GM12891 (cell line): ENCODE measurements at regions not wholly inside any gene's neighbourhood (a gene's known extent, or its start where the extent isn't known, plus 50 kb on each side); places are given as distances from the start of the nearest gene placed in this dataset.

Source experiments
- DNase-seq: peaks from one replicate; pipeline ENCODE4 v3.0.0; 2011; ENCODE audit warnings: low spot score; ENCODE audit not compliant: insufficient read length
- FAIRE-seq: peaks from 2 replicates; lab custom pipeline; 2011; peaks lifted over from hg19 to GRCh38; lab: Jason Lieb, UNC
- PAX5 ChIP-seq: IDR thresholded peaks from 2 replicates; pipeline ENCODE4 v1.6.1; 2011; ENCODE audit warnings: low read length, moderate library complexity, mild to moderate bottlenecking; ENCODE audit not compliant: insufficient read depth, severe bottlenecking
- POLR2A ChIP-seq: IDR thresholded peaks from 2 replicates; pipeline ENCODE4 v1.6.1; 2011; ENCODE audit warnings: low read depth, low read length, control low read depth
- POLR2AphosphoS5 ChIP-seq: IDR thresholded peaks from 2 replicates; pipeline ENCODE4 v1.6.1; 2011; ENCODE audit warnings: low read depth, low read length, control low read depth
- POU2F2 ChIP-seq: IDR thresholded peaks from 2 replicates; pipeline ENCODE4 v1.6.1; 2011; ENCODE audit warnings: low read depth, mild to moderate bottlenecking, control low read depth, low read length, moderate library complexity
- SPI1 ChIP-seq: IDR thresholded peaks from 2 replicates; pipeline ENCODE4 v1.6.1; 2011; ENCODE audit warnings: low read depth, low read length, control low read depth
- TAF1 ChIP-seq: IDR thresholded peaks from 2 replicates; pipeline ENCODE4 v1.6.1; 2011; ENCODE audit warnings: low read depth, low read length, control low read depth

DNA sequence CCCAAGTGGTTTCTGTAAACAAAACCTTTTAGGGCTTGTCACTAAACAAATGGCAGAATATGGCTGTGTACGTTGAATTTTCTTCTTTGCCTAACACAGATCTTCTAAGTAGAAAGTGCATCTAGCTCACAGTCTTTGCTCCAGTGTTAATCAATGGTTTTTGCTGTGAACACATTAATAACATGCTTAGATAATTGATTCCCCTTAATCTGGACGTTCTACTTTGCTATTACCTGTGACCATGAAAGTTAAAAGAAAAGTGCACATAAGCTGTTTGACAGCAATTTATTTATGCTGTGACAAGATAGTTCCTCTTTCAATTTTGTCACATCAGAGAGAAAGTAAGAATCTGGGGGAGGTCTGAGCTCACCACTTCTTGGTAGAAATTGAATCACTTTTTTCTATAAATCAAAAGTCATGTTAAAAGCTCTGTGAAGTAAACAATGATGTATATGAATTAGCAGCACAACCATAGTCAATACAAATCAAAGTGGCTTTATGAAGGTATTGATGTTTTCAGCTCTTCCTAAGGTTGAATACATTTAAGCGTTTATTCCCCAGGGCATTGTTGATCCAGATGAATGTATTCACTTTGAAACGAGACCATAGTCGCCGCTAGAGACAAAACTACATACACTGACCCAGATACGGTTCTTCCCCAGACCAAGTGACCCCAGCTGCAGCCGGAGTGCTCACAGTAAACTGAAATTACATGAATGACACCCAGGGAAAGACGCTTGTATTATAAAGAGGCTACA, 174.6 kb upstream of the ZNF608 start:
- FAIRE-seq = peak; percentile 85
- TF ChIP-seq POU2F2 (no peak), SPI1 (0 out of 2 replicates have a peak, but pooled peaks have one; percentile 11), TAF1 (0 out of 2 replicates have a peak, but pooled peaks have one; percentile 35)

DNA sequence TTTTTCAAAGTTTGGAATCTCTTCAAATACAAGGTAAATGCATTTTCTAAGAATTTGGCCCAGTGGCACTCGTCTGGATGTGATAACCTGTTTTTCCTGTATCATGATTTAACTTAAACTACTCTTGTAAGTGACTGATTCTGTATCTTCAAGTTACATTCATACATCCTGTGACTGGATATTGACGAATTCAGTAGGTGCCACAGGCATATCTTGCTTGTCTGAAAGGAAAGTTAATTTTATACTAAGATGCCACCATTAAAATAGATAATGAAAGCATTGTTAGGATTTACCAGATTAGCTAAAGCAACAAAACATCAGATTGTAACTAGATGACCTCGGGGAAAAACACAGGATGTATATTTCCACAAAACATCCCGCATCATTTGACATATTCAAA, 175.3 kb upstream of the ZNF608 start:
- TF ChIP-seq POLR2A (no peak), POLR2AphosphoS5 (no peak), SPI1 (no peak), TAF1 (no peak), PAX5 (no peak), POU2F2 (no peak)
- DNase-seq = no peak
- peak; percentile 88 for FAIRE-seq

More for the DNA sequence above, 174.6 kb upstream of the ZNF608 start:
- no peak for DNase-seq

DNA sequence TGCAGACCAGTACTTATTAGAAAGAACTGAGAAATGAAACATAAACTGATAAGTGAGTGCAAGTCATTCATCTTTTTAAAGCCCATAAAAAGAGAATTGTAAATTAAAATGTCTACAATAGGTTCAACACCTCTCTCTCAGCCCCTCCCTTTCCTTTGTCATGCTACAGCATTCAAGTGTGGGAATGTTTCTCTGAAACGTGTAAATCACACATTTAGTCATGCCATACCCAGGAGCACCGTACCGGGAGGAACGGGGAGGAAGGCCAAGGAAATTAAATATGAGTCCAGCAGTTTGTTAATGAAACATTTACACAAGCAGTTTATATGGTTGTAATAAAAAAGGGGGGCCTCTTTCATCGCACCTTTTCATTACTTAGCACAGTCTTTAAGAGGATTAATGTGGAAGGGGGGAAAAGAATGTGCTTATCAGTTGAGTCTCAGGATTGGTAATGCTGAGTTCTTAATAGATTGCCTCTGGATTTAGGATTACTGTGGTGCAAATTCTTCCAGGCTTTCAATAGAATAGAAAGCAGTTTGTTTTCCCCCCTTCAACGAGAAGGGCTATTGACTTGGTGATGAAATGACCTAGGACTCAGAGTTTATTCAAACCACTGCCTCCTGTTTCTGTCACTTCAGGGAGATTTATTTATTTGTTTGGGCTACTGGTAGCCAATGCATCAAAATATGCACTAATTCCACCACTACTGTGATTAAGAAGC, 176.0 kb upstream of the ZNF608 start:
- FAIRE-seq (peak; percentile 26), DNase-seq (no peak)

DNA sequence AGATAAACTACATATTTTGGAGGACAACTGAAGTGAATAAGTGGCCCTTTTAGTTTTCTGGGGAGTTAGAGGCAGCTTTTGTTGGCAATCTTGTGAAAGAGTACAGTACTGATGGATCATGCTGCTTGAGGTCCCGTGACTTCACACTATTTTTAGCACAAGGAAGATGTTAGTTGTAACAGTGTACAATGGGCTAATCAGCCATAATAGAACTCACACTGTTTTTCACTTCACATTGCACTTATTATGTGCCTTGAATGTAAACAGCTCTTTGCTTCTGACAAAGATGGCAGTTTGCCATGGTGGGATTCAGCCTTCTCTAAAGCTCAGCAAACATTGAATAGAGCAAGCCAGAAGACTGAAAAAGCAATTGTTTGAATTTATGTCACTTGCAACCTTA, 176.7 kb upstream of the ZNF608 start:
- TF ChIP-seq PAX5 (no peak), SPI1 (no peak), POU2F2 (no peak), POLR2AphosphoS5 (no peak), POLR2A (no peak), TAF1 (no peak)
- DNase-seq (no peak), FAIRE-seq (peak; percentile 74)

More for the DNA sequence above, 176.0 kb upstream of the ZNF608 start:
- no peak for TF ChIP-seq TAF1
- no peak for TF ChIP-seq POU2F2
- no peak for TF ChIP-seq POLR2A
- no peak for TF ChIP-seq SPI1
- no peak for TF ChIP-seq POLR2AphosphoS5
- no peak for TF ChIP-seq PAX5

DNA sequence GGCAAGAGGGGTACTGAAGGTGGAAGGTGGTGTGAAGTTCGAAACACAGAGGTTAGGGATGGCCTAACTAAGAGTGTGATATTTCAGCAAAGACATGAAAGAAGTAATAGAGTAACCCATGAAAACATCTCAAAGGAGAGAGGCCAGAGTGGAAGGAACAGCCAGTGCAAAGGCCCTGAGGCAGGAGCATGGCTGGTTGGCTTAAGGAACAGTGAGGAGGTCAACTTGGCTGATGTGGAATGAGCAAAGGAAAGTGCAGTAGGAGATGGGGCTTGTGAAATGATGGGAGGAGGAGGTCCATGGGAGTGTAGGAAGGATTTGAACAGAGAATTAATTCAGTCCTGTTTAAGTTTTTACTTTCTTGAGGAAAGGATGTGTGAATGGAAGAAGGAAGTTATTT, 178.3 kb upstream of the ZNF608 start:
- TF ChIP-seq TAF1 (no peak), POLR2A (no peak), POU2F2 (no peak), SPI1 (no peak), POLR2AphosphoS5 (no peak), PAX5 (no peak)
- FAIRE-seq (no peak), DNase-seq (no peak)

DNA sequence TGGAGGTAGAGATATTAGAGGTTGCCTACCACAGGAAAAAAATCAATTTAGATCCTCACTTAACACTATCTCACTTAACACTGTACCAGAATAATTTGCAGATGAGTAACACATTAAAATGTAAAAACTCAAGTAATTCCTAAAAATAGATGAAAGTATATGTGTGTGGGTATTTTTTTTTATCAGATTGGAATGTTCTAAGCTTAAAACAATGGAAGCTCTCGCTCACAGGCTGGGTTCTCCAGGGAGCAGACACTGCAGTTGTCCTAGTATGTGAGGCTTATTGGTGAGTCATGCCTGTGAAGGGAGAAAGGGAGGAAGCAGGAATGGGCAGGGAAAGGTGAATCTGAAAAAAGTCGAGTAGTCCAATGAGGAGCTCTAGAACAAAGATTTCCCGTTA, 181.3 kb upstream of the ZNF608 start:
- FAIRE-seq = no peak
- no peak for TF ChIP-seq POLR2A
- no peak for TF ChIP-seq POU2F2
- no peak for TF ChIP-seq SPI1
- TF ChIP-seq POLR2AphosphoS5 = no peak
- no peak for TF ChIP-seq PAX5
- no peak for TF ChIP-seq TAF1
- DNase-seq = no peak

DNA sequence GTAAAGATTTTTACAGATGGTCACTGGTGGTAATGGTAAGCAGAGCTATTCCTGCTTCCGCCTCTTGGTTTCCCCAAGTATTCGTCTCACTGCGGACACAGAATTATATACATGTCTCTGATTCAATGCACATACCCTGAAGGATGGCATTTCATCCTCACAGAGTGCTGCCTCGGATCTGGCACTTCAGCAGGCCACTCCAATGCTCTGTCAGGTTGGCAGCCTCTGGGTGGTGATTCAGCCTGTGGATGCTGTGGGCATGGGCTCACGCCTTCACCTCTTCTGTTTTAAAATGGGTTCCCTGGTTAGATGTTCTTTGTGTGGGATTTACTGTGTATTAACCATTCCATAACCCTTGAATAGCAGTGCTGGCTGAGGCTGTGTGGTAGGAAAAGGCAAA, 182.6 kb upstream of the ZNF608 start:
- no peak for TF ChIP-seq TAF1
- TF ChIP-seq POLR2A = no peak
- no peak for TF ChIP-seq POLR2AphosphoS5
- no peak for TF ChIP-seq SPI1
- TF ChIP-seq PAX5 = no peak
- TF ChIP-seq POU2F2 = no peak
- DNase-seq = no peak
- no peak for FAIRE-seq

DNA sequence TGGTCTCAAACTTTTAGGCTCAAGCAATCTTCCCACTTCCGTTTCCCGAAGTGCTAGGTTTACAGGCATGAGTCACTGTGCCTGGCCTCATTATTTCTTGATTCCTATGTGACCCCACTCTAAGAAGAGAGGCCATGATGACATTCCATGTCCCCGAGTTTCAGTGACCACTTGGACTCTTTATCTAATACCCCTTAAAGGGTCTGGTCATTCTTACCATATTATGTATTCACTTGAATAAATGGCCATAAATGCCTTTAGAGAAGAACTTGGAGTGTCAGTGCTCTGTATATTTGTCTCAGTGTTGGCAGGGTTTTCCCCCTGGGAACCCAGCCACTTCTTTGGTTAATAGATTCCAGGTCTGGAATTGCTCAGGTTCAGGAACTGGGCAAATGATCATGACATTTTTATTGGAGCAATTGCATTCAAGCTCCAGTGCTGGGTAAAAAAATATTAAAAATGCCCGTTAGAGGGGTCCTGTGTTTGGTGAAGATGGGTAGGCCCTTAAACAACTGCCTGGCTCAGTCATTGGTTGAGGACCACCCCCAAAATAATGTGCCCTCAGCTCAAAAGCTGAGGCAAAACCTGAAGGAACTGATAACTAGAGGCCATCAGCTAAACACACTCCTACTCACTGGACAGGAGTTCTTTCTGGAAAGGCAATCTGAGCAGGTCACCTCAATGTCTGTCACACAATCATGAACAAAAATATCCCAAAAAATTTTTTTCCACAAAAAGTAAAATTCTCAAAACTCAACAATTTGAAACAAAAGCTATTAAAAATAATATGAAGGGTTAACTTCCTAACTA, 186.6 kb upstream of the ZNF608 start:
- DNase-seq (no peak), FAIRE-seq (no peak)
- TF ChIP-seq SPI1 (no peak), PAX5 (no peak), POU2F2 (no peak), POLR2AphosphoS5 (no peak), POLR2A (no peak), TAF1 (no peak)
